Left lung (tissue), 4 donors: ENCODE measurements at regions not wholly inside any gene's neighbourhood (a gene's known extent, or its start where the extent isn't known, plus 50 kb on each side); places are given as distances from the start of the nearest gene placed in this dataset.

Source experiments
- ATAC-seq: fragments of 200-7000 bp; cut with Tn5 transposase; one replicate; pipeline ENCODE4 v1.9.1; 2020; ENCODE audit warnings: moderate library complexity
- DNase-seq, 4 donors: peaks; one replicate each; pipeline ENCODE4 v3.0.0-alpha.2; 2013 to 2020
- H3K27ac ChIP-seq, 2 donors: fragments of 200-600 bp; sonication (generic) in 1 of 2; one replicate each; pipeline versions ENCODE4 v1.5.0 to v1.8.0; 2020 to 2021
- H3K27me3 ChIP-seq, 2 donors: fragments of 200-600 bp; sonication (generic) in 1 of 2; one replicate each; pipeline versions ENCODE4 v1.5.0 to v1.8.0; 2020 to 2021
- H3K36me3 ChIP-seq, 2 donors: fragments of 200-600 bp; sonication (generic) in 1 of 2; one replicate each; pipeline versions ENCODE4 v1.5.0 to v1.8.0; 2020 to 2021
- H3K4me1 ChIP-seq, 2 donors: fragments of 200-600 bp; one replicate each; pipeline ENCODE4 v1.8.0; 2021
- H3K4me3 ChIP-seq, 2 donors: fragments of 200-600 bp; sonication (generic) in 1 of 2; one replicate each; pipeline versions ENCODE4 v1.5.0 to v1.8.0; 2020 to 2021; ENCODE audit warnings: mild to moderate bottlenecking in 1 of 2
- H3K9me3 ChIP-seq, 2 donors: fragments of 200-600 bp; sonication (generic) in 1 of 2; one replicate each; pipeline versions ENCODE4 v1.5.0 to v1.8.0; 2020 to 2021
- intact Hi-C, 2 donors: fragments of 100-400 bp; cut with DNase I; formaldehyde crosslinking; loops; one replicate each; pipeline versions ENCODE4 v1.11.2 to v1.14.2; 2022
- TF ChIP-seq, protein P1 (sequence below), 2 donors: fragments of 200-600 bp; sonication (generic) in 1 of 2; IDR thresholded peaks; one replicate each; pipeline versions ENCODE4 v1.5.0 to v1.8.0; 2021; ENCODE audit warnings: antibody characterized with exemption in 2 of 2
- donor health status: DM: no; HTN: yes; CAD: no.
- donor health status: DM: no; HTN: no; CAD: no.

DNA sequence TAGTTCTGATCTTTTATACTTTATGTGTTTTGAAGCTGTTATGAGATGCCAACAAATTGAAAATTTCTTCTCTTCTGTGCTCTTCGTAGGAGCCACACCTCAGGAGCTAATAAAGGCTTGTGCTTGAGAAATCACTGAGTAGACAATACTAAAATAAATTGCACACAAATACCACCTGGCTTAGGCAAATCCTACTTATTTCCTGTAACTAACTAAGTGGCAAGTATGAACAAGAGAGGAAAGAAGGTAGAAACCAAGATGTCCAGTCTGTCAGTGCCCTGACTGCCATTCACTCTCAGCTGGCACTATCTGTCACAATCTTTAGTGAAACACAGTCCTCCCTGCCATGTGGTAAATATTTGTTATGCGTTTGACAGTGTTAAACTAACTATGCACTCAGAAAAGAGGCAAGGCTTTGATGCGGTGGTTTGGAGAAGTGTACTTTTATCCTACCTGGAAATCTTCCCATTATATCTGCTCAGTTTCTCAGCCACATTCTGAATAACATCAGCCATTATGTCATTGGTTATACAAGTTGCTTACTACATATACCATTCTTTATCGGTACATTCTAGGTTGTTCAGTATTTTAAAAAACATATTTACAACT is 293.4 kb upstream of the VWC2 start:
- H3K36me3 ChIP-seq = no peaks in the 10 kb centered on the region
- H3K27me3 ChIP-seq = no peaks in the 10 kb centered on the region
- H3K9me3 ChIP-seq = no peaks in the 10 kb centered on the region
- intact Hi-C loops = no loop called here
- H3K4me1 ChIP-seq = no peaks in the 10 kb centered on the region
- TF ChIP-seq, protein P1, sequence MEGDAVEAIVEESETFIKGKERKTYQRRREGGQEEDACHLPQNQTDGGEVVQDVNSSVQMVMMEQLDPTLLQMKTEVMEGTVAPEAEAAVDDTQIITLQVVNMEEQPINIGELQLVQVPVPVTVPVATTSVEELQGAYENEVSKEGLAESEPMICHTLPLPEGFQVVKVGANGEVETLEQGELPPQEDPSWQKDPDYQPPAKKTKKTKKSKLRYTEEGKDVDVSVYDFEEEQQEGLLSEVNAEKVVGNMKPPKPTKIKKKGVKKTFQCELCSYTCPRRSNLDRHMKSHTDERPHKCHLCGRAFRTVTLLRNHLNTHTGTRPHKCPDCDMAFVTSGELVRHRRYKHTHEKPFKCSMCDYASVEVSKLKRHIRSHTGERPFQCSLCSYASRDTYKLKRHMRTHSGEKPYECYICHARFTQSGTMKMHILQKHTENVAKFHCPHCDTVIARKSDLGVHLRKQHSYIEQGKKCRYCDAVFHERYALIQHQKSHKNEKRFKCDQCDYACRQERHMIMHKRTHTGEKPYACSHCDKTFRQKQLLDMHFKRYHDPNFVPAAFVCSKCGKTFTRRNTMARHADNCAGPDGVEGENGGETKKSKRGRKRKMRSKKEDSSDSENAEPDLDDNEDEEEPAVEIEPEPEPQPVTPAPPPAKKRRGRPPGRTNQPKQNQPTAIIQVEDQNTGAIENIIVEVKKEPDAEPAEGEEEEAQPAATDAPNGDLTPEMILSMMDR (IDR thresholded peaks at IDR 0.05) = no peak
- ATAC-seq (no peak), DNase-seq (no peak)
- no peak overlapping the region for H3K27ac ChIP-seq
- H3K4me3 ChIP-seq = no peak overlapping the region

DNA sequence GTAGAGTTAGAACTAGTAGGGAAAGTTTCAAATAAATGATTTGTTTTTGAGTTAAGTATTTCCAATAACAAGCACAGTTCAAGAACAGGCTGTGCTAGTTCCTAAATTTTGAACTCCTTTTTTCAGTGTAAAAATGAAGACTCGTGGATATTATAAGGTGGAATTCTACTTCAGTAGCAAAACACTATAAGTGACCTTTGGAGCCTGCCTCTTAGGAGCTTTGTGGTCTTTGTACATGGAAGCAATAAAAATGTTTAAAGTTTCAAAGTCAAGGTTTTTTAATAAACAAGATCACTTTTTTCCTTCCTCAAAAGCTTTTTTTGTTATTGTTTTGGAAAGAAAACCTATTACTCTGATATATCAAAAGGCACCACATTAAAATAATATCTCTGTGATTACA is 292.4 kb upstream of the VWC2 start:
- no peaks in the 10 kb centered on the region for H3K27me3 ChIP-seq
- H3K4me3 ChIP-seq = no peak overlapping the region
- no peak overlapping the region for H3K27ac ChIP-seq
- ATAC-seq = no peak
- TF ChIP-seq, protein P1 (IDR thresholded peaks at IDR 0.05) = no peak
- intact Hi-C loops = no loop called here
- H3K36me3 ChIP-seq = no peaks in the 10 kb centered on the region
- H3K9me3 ChIP-seq = no peaks in the 10 kb centered on the region
- DNase-seq = no peak
- no peaks in the 10 kb centered on the region for H3K4me1 ChIP-seq

DNA sequence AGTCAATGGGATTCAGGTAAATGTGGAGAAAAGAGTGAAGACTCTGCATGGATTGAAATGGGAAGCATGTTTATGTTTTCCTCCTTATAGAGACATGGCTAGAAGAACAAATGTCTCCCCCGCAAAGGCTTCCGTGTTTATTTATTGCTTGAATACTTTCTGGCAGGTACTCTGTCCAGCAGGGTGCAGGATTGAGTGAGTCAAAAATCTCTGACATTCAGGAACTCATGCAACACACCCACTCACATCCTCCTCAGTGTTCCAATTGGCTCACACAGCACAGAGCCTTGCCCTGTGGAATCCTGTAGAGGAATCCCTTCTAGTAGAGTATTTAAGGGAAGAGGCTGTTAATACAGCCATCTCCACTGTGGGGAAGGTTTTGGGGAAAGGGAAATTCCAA is 290.3 kb upstream of the VWC2 start:
- Histone ChIP-seq H3K27me3 (no peaks in the 10 kb centered on the region), H3K9me3 (no peaks in the 10 kb centered on the region), H3K36me3 (no peaks in the 10 kb centered on the region), H3K27ac (no peak overlapping the region), H3K4me1 (no peaks in the 10 kb centered on the region), H3K4me3 (no peak overlapping the region)
- DNase-seq (no peak), ATAC-seq (no peak)
- intact Hi-C loops = no loop called here
- TF ChIP-seq, protein P1 (IDR thresholded peaks at IDR 0.05) = no peak

DNA sequence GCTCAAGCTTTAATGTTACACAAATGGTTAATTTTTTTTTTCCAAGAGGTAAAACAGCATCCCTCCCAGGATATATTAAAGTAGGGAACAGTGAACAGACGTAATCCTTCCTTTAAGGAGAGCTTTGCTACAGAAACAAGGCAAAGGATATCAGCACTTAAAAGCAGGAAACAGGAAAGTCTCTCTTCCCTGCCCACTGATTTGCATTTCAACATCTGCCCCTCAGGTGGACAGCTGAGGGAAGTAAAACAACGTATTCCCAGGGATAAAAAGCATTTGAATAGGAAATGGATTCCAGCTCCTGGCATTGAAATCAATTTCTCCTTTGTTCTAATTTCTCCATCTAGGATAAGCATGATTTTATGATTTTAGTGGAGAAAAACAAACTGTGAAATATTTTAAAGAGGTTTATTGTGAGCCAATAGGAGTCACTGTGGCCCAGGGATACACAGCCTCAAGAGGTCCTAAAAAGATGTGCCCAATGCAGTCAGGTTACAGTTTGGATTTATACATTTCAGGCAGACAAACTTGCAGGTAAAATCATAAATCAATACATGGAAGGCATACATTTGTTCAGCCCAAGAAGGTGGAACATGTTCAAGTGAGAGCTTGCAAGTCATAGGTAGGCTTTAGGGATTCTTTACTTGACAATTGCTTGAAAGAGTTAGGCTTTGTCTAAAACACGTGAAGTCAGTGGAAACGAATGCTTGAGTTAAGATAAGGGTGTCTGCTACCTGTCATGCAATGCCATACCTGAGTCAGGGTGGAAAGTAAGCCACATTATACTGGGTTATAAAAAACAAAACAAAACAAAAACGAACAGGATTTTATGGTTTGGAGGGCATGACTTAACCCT is 286.2 kb upstream of the VWC2 start:
- H3K27ac ChIP-seq = no peak overlapping the region
- H3K4me3 ChIP-seq = no peak overlapping the region
- ATAC-seq (no peak), DNase-seq (no peak)
- intact Hi-C loops = no loop called here
- H3K4me1 ChIP-seq = no peaks in the 10 kb centered on the region
- no peaks in the 10 kb centered on the region for H3K9me3 ChIP-seq
- no peaks in the 10 kb centered on the region for H3K27me3 ChIP-seq
- no peaks in the 10 kb centered on the region for H3K36me3 ChIP-seq
- TF ChIP-seq, protein P1 (IDR thresholded peaks at IDR 0.05) = no peak

DNA sequence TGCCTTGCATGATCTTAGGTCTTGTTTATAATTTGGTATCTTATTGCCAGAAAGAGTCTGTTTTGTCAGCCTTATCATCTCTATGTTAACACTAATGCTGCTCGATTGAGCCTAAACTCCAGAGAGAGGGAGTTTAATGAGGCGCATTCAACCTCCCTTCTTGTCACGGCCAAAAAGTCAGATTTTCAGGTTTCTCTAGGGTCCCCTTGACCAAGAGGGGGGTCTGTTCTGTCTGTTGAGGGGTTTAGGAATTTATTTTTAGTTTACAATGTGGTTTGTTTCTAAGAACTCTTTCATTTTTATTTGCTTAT is 285.7 kb upstream of the VWC2 start:
- Histone ChIP-seq H3K36me3 (no peaks in the 10 kb centered on the region), H3K27me3 (no peaks in the 10 kb centered on the region), H3K9me3 (no peaks in the 10 kb centered on the region), H3K4me1 (no peaks in the 10 kb centered on the region), H3K27ac (no peak overlapping the region), H3K4me3 (no peak overlapping the region)
- ATAC-seq (no peak), DNase-seq (no peak)
- intact Hi-C loops = no loop called here
- TF ChIP-seq, protein P1 (IDR thresholded peaks at IDR 0.05) = no peak
